ENCODE measurements at regions not wholly inside any gene's neighbourhood (a gene's known extent, or its start where the extent isn't known, plus 50 kb on each side); places are given as distances from the start of the nearest gene placed in this dataset.

GRCh38 chr6:103085801-103086200 is 1692.3 kb downstream of the GRIK2 start:
- Histone ChIP-seq H3K36me3 (ENCODE audit: low read depth, missing control alignments) (no peaks in the 10 kb centered on the region), H3K9me3 (no peaks in the 10 kb centered on the region), H3K4me1 (no peaks in the 10 kb centered on the region), H3K27me3 (no peaks in the 10 kb centered on the region), H3K27ac (no peak overlapping the region), H3K4me3 (no peak overlapping the region)
- no peak for DNase-seq
- intact Hi-C loops (cut with DNase I; ENCODE audit: low total_unique reads) = no loop called here
- no peak for TF ChIP-seq POLR2A (IDR thresholded peaks at IDR 0.05)
- TF ChIP-seq CTCF (IDR thresholded peaks at IDR 0.05) = no peak

- intact Hi-C loops (cut with DNase I; ENCODE audit: low total_unique reads) = no loop called here
- H3K27me3 ChIP-seq = no peaks in the 10 kb centered on the region
- no peaks in the 10 kb centered on the region for H3K36me3 ChIP-seq (ENCODE audit: low read depth, missing control alignments)
- no peaks in the 10 kb centered on the region for H3K9me3 ChIP-seq
- H3K27ac ChIP-seq = no peak overlapping the region
- WGBS, 2 donors = 56 to 73% methylated on average over 6 of the region's 6 CpGs
- DNase-seq = no peak
- TF ChIP-seq POLR2A (IDR thresholded peaks at IDR 0.05) = no peak
- no peak for TF ChIP-seq CTCF (IDR thresholded peaks at IDR 0.05)
- no peak overlapping the region for H3K4me3 ChIP-seq
- no peaks in the 10 kb centered on the region for H3K4me1 ChIP-seq
Measured at GRCh38 chr6:103081876-103082630, 1688.5 kb downstream of the GRIK2 start.

GRCh38 chr6:103081126-103081525 is 1687.6 kb downstream of the GRIK2 start:
- H3K36me3 ChIP-seq (ENCODE audit: low read depth, missing control alignments) = no peaks in the 10 kb centered on the region
- no peaks in the 10 kb centered on the region for H3K9me3 ChIP-seq
- H3K4me1 ChIP-seq = no peaks in the 10 kb centered on the region
- TF ChIP-seq POLR2A (IDR thresholded peaks at IDR 0.05) = no peak
- TF ChIP-seq CTCF (IDR thresholded peaks at IDR 0.05) = no peak
- 75 to 79% methylated on average over 1 of the region's 1 CpG for WGBS, 2 donors
- intact Hi-C loops (cut with DNase I; ENCODE audit: low total_unique reads) = no loop called here
- H3K27me3 ChIP-seq = no peaks in the 10 kb centered on the region
- no peak overlapping the region for H3K27ac ChIP-seq
- H3K4me3 ChIP-seq = no peak overlapping the region
- no peak for DNase-seq

- no peak for DNase-seq
- H3K27me3 ChIP-seq = no peaks in the 10 kb centered on the region
- no peak overlapping the region for H3K27ac ChIP-seq
- H3K9me3 ChIP-seq = no peaks in the 10 kb centered on the region
- no peak overlapping the region for H3K4me3 ChIP-seq
- intact Hi-C loops (cut with DNase I; ENCODE audit: low total_unique reads) = no loop called here
- H3K4me1 ChIP-seq = no peaks in the 10 kb centered on the region
- WGBS, 2 donors = 86 to 90% methylated on average over 3 of the region's 3 CpGs
- H3K36me3 ChIP-seq (ENCODE audit: low read depth, missing control alignments) = no peaks in the 10 kb centered on the region
- TF ChIP-seq POLR2A (IDR thresholded peaks at IDR 0.05) (no peak), CTCF (IDR thresholded peaks at IDR 0.05) (no peak)
Measured at GRCh38 chr6:103080497-103080896, 1687.0 kb downstream of the GRIK2 start.

GRCh38 chr6:103079867-103080266 is 1686.4 kb downstream of the GRIK2 start:
- no peak for TF ChIP-seq CTCF (IDR thresholded peaks at IDR 0.05)
- no peak for TF ChIP-seq POLR2A (IDR thresholded peaks at IDR 0.05)
- no peak for DNase-seq
- intact Hi-C loops (cut with DNase I; ENCODE audit: low total_unique reads) = no loop called here
- no peaks in the 10 kb centered on the region for H3K36me3 ChIP-seq (ENCODE audit: low read depth, missing control alignments)
- H3K4me3 ChIP-seq = no peak overlapping the region
- H3K27me3 ChIP-seq = no peaks in the 10 kb centered on the region
- no peak overlapping the region for H3K27ac ChIP-seq
- H3K9me3 ChIP-seq = no peaks in the 10 kb centered on the region
- no peaks in the 10 kb centered on the region for H3K4me1 ChIP-seq
- WGBS, 2 donors = 98 to 100% methylated on average over 1 of the region's 1 CpG

All from testis (tissue), 2 donors.